ACHN (cell line): ENCODE measurements at regions not wholly inside any gene's neighbourhood (a gene's known extent, or its start where the extent isn't known, plus 50 kb on each side); places are given as distances from the start of the nearest gene placed in this dataset.

ENCODE experiments used
- DNase-seq: peaks from one replicate; pipeline ENCODE4 v3.0.0-alpha.2; 2015
- in situ Hi-C: cut with HindIII; loops from 2 replicates; pipeline ENCODE4 v1.10.0; 2017; ENCODE audit warnings: low sequenced_read_pairs, low pct_ligation_motif_present, low pct_unique_long_range_greater_than_20kb

GRCh38 chr5:173714551-173715428 is 98.3 kb upstream of the BOD1 start:
- peak; percentile 8 for DNase-seq
- in situ Hi-C loops = no loop called here

- in situ Hi-C loops = no loop called here
- DNase-seq = no peak
These were observed 99.2 kb upstream of the BOD1 start for GRCh38 chr5:173715607-173716006.

- DNase-seq = no peak
These were observed 99.7 kb upstream of the BOD1 start for GRCh38 chr5:173716058-173716682.

GRCh38 chr5:173717959-173718358 is 101.5 kb upstream of the BOD1 start:
- no peak for DNase-seq
- in situ Hi-C loops = no loop called here

More at GRCh38 chr5:173716058-173716682, 99.7 kb upstream of the BOD1 start:
- in situ Hi-C loops = no loop called here

GRCh38 chr5:173718469-173718868 is 102.0 kb upstream of the BOD1 start:
- DNase-seq = no peak
- in situ Hi-C loops = no loop called here

GRCh38 chr5:173719731-173720082 is 103.3 kb upstream of the BOD1 start:
- in situ Hi-C loops = no loop called here
- DNase-seq = peak; percentile 22

GRCh38 chr5:173720286-173720952 is 104.0 kb upstream of the BOD1 start:
- no peak for DNase-seq
- in situ Hi-C loops = no loop called here

- no peak for DNase-seq
- in situ Hi-C loops = no loop called here
These were observed 104.6 kb upstream of the BOD1 start for GRCh38 chr5:173720953-173721600.

GRCh38 chr5:173721601-173722232 is 105.3 kb upstream of the BOD1 start:
- DNase-seq = peak; percentile 24
- in situ Hi-C loops = no loop called here

- DNase-seq = no peak
- in situ Hi-C loops = no loop called here
These were observed 110.6 kb upstream of the BOD1 start for GRCh38 chr5:173726846-173727557.

GRCh38 chr5:173727839-173728778 is 111.7 kb upstream of the BOD1 start:
- no peak for DNase-seq
- in situ Hi-C loops = no loop called here

GRCh38 chr5:173729079-173729765 is 112.8 kb upstream of the BOD1 start:
- in situ Hi-C loops = no loop called here
- no peak for DNase-seq

- in situ Hi-C loops = no loop called here
- no peak for DNase-seq
These were observed 114.3 kb upstream of the BOD1 start for GRCh38 chr5:173730632-173731298.

GRCh38 chr5:173733021-173733420 is 116.6 kb upstream of the BOD1 start:
- no peak for DNase-seq
- in situ Hi-C loops = no loop called here

- no peak for DNase-seq
- in situ Hi-C loops = no loop called here
These were observed 117.0 kb upstream of the BOD1 start for GRCh38 chr5:173733425-173733824.

GRCh38 chr5:173733831-173734501 is 117.5 kb upstream of the BOD1 start:
- no peak for DNase-seq
- in situ Hi-C loops = no loop called here
